Naive thymus-derived CD4-positive, alpha-beta T cell (primary cell): ENCODE measurements at regions not wholly inside any gene's neighbourhood (a gene's known extent, or its start where the extent isn't known, plus 50 kb on each side); places are given as distances from the start of the nearest gene placed in this dataset.

Experiments
- ATAC-seq: fragments of 150-1000 bp; cut with Tn5 transposase; 2 replicates; pipeline ENCODE4 v1.10.0; 2021; ENCODE audit warnings: mild to moderate bottlenecking, moderate library complexity
- CTCF ChIA-PET: fragments of 350-600 bp; sonication (Branson Sonifier 250); formaldehyde crosslinking; loops from one replicate; lab custom pipeline; 2021; ENCODE audit warnings: antibody characterized with exemption; lab: Charles Lee
- POLR2A ChIA-PET: fragments of 350-600 bp; sonication (Branson Sonifier 250); formaldehyde crosslinking; loops from one replicate; lab custom pipeline; 2021; ENCODE audit warnings: antibody characterized with exemption, inconsistent platforms; lab: Charles Lee
- DNase-seq, 9 donors: peaks; one replicate each; pipeline versions ENCODE4 v3.0.0 to v3.0.0-alpha.2; 2020 to 2022; ENCODE audit warnings: mixed read lengths in 1 of 9
- H3K27ac ChIP-seq: one replicate; pipeline ENCODE4 v1.7.0; 2013; ENCODE audit warnings: mild to moderate bottlenecking, low read depth, low read length, moderate library complexity
- H3K27me3 ChIP-seq, 2 donors: one replicate each; pipeline ENCODE4 v1.7.0; 2013; ENCODE audit warnings: low read length in 2 of 2, mild to moderate bottlenecking in 2 of 2, moderate library complexity in 2 of 2; ENCODE audit not compliant: control insufficient read depth in 2 of 2, insufficient read depth in 2 of 2
- H3K36me3 ChIP-seq, 3 experiments: 1 replicate in 2 of 3; 2 replicates in 1 of 3; pipeline ENCODE4 v1.7.0; 2013; ENCODE audit warnings: low read length in 3 of 3, mild to moderate bottlenecking in 3 of 3, moderate library complexity in 1 of 3; ENCODE audit not compliant: insufficient read depth in 3 of 3, control insufficient read depth in 2 of 3
- H3K4me1 ChIP-seq, 2 donors: one replicate each; pipeline ENCODE4 v1.7.0; 2013; ENCODE audit warnings: low read length in 2 of 2, mild to moderate bottlenecking in 2 of 2, moderate library complexity in 1 of 2; ENCODE audit not compliant: control insufficient read depth in 2 of 2, insufficient read depth in 2 of 2
- H3K4me3 ChIP-seq: 2 replicates; pipeline ENCODE4 v1.7.0; 2013; ENCODE audit warnings: mild to moderate bottlenecking, low read length
- H3K9me3 ChIP-seq, 3 experiments: 1 replicate in 2 of 3; 2 replicates in 1 of 3; pipeline ENCODE4 v1.7.0; 2013; ENCODE audit warnings: low read length in 3 of 3; ENCODE audit not compliant: control insufficient read depth in 2 of 3
- H3K27ac Mint-ChIP-seq, 9 donors: one replicate each; pipeline ENCODE4 v1.8.0; 2020 to 2022; ENCODE audit warnings: mixed read lengths in 9 of 9, mild to moderate bottlenecking in 8 of 9, moderate library complexity in 5 of 9, inconsistent platforms in 2 of 9
- H3K27me3 Mint-ChIP-seq, 5 donors: one replicate each; pipeline ENCODE4 v1.8.0; 2021 to 2022; ENCODE audit warnings: mixed read lengths in 5 of 5, mild to moderate bottlenecking in 1 of 5
- H3K36me3 Mint-ChIP-seq, 5 donors: one replicate each; pipeline ENCODE4 v1.8.0; 2020 to 2022; ENCODE audit warnings: mixed read lengths in 5 of 5, mild to moderate bottlenecking in 3 of 5, inconsistent platforms in 1 of 5
- H3K4me1 Mint-ChIP-seq, 7 donors: one replicate each; pipeline ENCODE4 v1.8.0; 2020 to 2022; ENCODE audit warnings: mixed read lengths in 7 of 7, mild to moderate bottlenecking in 3 of 7, inconsistent platforms in 1 of 7
- H3K4me3 Mint-ChIP-seq, 10 donors: one replicate each; pipeline ENCODE4 v1.8.0; 2020 to 2022; ENCODE audit warnings: mild to moderate bottlenecking in 10 of 10, mixed read lengths in 10 of 10, moderate library complexity in 6 of 10, inconsistent platforms in 2 of 10
- H3K9me3 Mint-ChIP-seq, 11 donors: one replicate each; pipeline ENCODE4 v1.8.0; 2020 to 2022; ENCODE audit warnings: mixed read lengths in 11 of 11, mild to moderate bottlenecking in 4 of 11, inconsistent platforms in 1 of 11, moderate library complexity in 1 of 11
- intact Hi-C, 2 donors: fragments of 100-400 bp; cut with micrococcal nuclease; formaldehyde crosslinking; loops; one replicate each; pipeline ENCODE4 v1.15.1; 2023

- ChIA-PET CTCF (no interaction called here), POLR2A (no interaction called here)
- H3K36me3 Mint-ChIP-seq: no peaks in the 10 kb centered on the region
- H3K4me3 ChIP-seq: no peak overlapping the region
- H3K4me3 Mint-ChIP-seq: no peak overlapping the region
- peaks cover 0 to 4% (median 0%) of the 10 kb centered on the region in 11 donors for H3K9me3 Mint-ChIP-seq
- H3K27ac ChIP-seq: no peak overlapping the region
- ATAC-seq (no peak), DNase-seq (no peak)
- peaks cover 0 to 26% (median 4%) of the 10 kb centered on the region in 5 donors for H3K27me3 Mint-ChIP-seq
- H3K36me3 ChIP-seq: no peaks in the 10 kb centered on the region
- H3K4me1 Mint-ChIP-seq: no peaks in the 10 kb centered on the region
- intact Hi-C loops: no loop called here
- H3K27me3 ChIP-seq: no peaks in the 10 kb centered on the region
- H3K4me1 ChIP-seq: no peaks in the 10 kb centered on the region
- H3K9me3 ChIP-seq: no peaks in the 10 kb centered on the region
- no peak overlapping the region for H3K27ac Mint-ChIP-seq
These were observed 444.2 kb downstream of the LRATD1 start for GRCh38 chr2:15076668-15077067.

- Histone ChIP-seq H3K27me3 (no peaks in the 10 kb centered on the region), H3K4me3 (no peak overlapping the region), H3K36me3 (no peaks in the 10 kb centered on the region), H3K9me3 (no peaks in the 10 kb centered on the region), H3K4me1 (no peaks in the 10 kb centered on the region), H3K27ac (no peak overlapping the region)
- no peaks in the 10 kb centered on the region for H3K36me3 Mint-ChIP-seq
- no peak overlapping the region for H3K4me3 Mint-ChIP-seq
- no peaks in the 10 kb centered on the region for H3K4me1 Mint-ChIP-seq
- H3K27ac Mint-ChIP-seq: no peak overlapping the region
- ChIA-PET CTCF (no interaction called here), POLR2A (no interaction called here)
- intact Hi-C loops: no loop called here
- DNase-seq (no peak), ATAC-seq (no peak)
- peaks cover 0 to 11% (median 4%) of the 10 kb centered on the region in 5 donors for H3K27me3 Mint-ChIP-seq
- H3K9me3 Mint-ChIP-seq: peaks cover 0 to 4% (median 0%) of the 10 kb centered on the region in 11 donors
These were observed 448.8 kb downstream of the LRATD1 start for GRCh38 chr2:15081356-15081755.

GRCh38 chr2:15082105-15083058 is 449.9 kb downstream of the LRATD1 start:
- H3K9me3 ChIP-seq: no peaks in the 10 kb centered on the region

GRCh38 chr2:15084826-15085489 is 452.4 kb downstream of the LRATD1 start:
- no peak overlapping the region for H3K27ac Mint-ChIP-seq
- peaks cover 0 to 8% (median 0%) of the 10 kb centered on the region in 5 donors for H3K27me3 Mint-ChIP-seq
- CTCF ChIA-PET: no interaction called here
- no peaks in the 10 kb centered on the region for H3K4me1 ChIP-seq
- H3K9me3 ChIP-seq: no peaks in the 10 kb centered on the region
- no peak overlapping the region for H3K27ac ChIP-seq
- DNase-seq: no peak
- POLR2A ChIA-PET: no interaction called here
- H3K27me3 ChIP-seq: no peaks in the 10 kb centered on the region
- peaks cover 0 to 4% (median 0%) of the 10 kb centered on the region in 5 donors for H3K36me3 Mint-ChIP-seq
- H3K9me3 Mint-ChIP-seq: peaks cover 0 to 3% (median 0%) of the 10 kb centered on the region in 11 donors
- no peak overlapping the region for H3K4me3 ChIP-seq
- no peak overlapping the region for H3K4me3 Mint-ChIP-seq
- H3K36me3 ChIP-seq: no peaks in the 10 kb centered on the region
- intact Hi-C loops: no loop called here
- peak; percentile 15 for ATAC-seq
- H3K4me1 Mint-ChIP-seq: no peaks in the 10 kb centered on the region

More at GRCh38 chr2:15082105-15083058, 449.9 kb downstream of the LRATD1 start:
- intact Hi-C loops: no loop called here
- Mint-ChIP-seq H3K27me3 (peaks cover 0 to 11% (median 0%) of the 10 kb centered on the region in 5 donors), H3K27ac (no peak overlapping the region), H3K4me3 (no peak overlapping the region), H3K9me3 (peaks cover 0 to 3% (median 0%) of the 10 kb centered on the region in 11 donors), H3K4me1 (no peaks in the 10 kb centered on the region), H3K36me3 (peaks cover 0 to 4% (median 0%) of the 10 kb centered on the region in 5 donors)
- ChIA-PET CTCF (no interaction called here), POLR2A (no interaction called here)
- H3K27me3 ChIP-seq: no peaks in the 10 kb centered on the region
- no peak for ATAC-seq
- DNase-seq: no peak
- no peaks in the 10 kb centered on the region for H3K4me1 ChIP-seq
- H3K36me3 ChIP-seq: no peaks in the 10 kb centered on the region
- H3K4me3 ChIP-seq: no peak overlapping the region
- H3K27ac ChIP-seq: no peak overlapping the region

GRCh38 chr2:15092181-15092580 is 459.7 kb downstream of the LRATD1 start:
- H3K4me1 Mint-ChIP-seq: no peaks in the 10 kb centered on the region
- no peaks in the 10 kb centered on the region for H3K36me3 ChIP-seq

GRCh38 chr2:15092691-15093090 is 460.2 kb downstream of the LRATD1 start:
- no peak for ATAC-seq
- intact Hi-C loops: no loop called here
- no peak for DNase-seq
- ChIA-PET CTCF (no interaction called here), POLR2A (no interaction called here)
- Mint-ChIP-seq H3K4me1 (no peaks in the 10 kb centered on the region), H3K27ac (no peak overlapping the region), H3K9me3 (peaks cover 0 to 3% (median 0%) of the 10 kb centered on the region in 11 donors), H3K36me3 (no peaks in the 10 kb centered on the region), H3K4me3 (no peak overlapping the region), H3K27me3 (peaks cover 0 to 6% (median 0%) of the 10 kb centered on the region in 5 donors)
- Histone ChIP-seq H3K4me1 (no peaks in the 10 kb centered on the region), H3K9me3 (no peaks in the 10 kb centered on the region), H3K4me3 (no peak overlapping the region), H3K27me3 (no peaks in the 10 kb centered on the region), H3K36me3 (no peaks in the 10 kb centered on the region), H3K27ac (no peak overlapping the region)

More at GRCh38 chr2:15092181-15092580, 459.7 kb downstream of the LRATD1 start:
- Mint-ChIP-seq H3K27ac (no peak overlapping the region), H3K4me3 (no peak overlapping the region), H3K36me3 (no peaks in the 10 kb centered on the region), H3K27me3 (peaks cover 0 to 6% (median 0%) of the 10 kb centered on the region in 5 donors), H3K9me3 (peaks cover 0 to 3% (median 0%) of the 10 kb centered on the region in 11 donors)
- ATAC-seq (no peak), DNase-seq (no peak)
- H3K9me3 ChIP-seq: no peaks in the 10 kb centered on the region
- POLR2A ChIA-PET: no interaction called here
- no peak overlapping the region for H3K4me3 ChIP-seq
- no peak overlapping the region for H3K27ac ChIP-seq
- no peaks in the 10 kb centered on the region for H3K27me3 ChIP-seq
- H3K4me1 ChIP-seq: no peaks in the 10 kb centered on the region
- intact Hi-C loops: no loop called here
- CTCF ChIA-PET: no interaction called here
